Mucosa of rectum (tissue), 2 donors: ENCODE measurements at regions not wholly inside any gene's neighbourhood (a gene's known extent, or its start where the extent isn't known, plus 50 kb on each side); places are given as distances from the start of the nearest gene placed in this dataset.

Source experiments
- H3K27ac ChIP-seq, 2 donors: one replicate each; pipeline ENCODE4 v1.7.0; 2013; ENCODE audit warnings: inconsistent platforms in 2 of 2, low read depth in 2 of 2, low read length in 2 of 2
- H3K27me3 ChIP-seq, 2 donors: one replicate each; pipeline ENCODE4 v1.7.0; 2013; ENCODE audit warnings: low read length in 2 of 2; ENCODE audit not compliant: control insufficient read depth in 2 of 2, insufficient read depth in 2 of 2
- H3K36me3 ChIP-seq, 2 donors: one replicate each; pipeline ENCODE4 v1.7.0; 2013; ENCODE audit warnings: low read length in 2 of 2; ENCODE audit not compliant: control insufficient read depth in 2 of 2, insufficient read depth in 2 of 2
- H3K4me1 ChIP-seq, 2 donors: one replicate each; pipeline ENCODE4 v1.7.0; 2013; ENCODE audit warnings: low read length in 2 of 2, mild to moderate bottlenecking in 1 of 2; ENCODE audit not compliant: control insufficient read depth in 2 of 2, insufficient read depth in 2 of 2
- H3K4me3 ChIP-seq, 2 donors: one replicate each; pipeline ENCODE4 v1.7.0; 2013; ENCODE audit warnings: low read length in 2 of 2
- H3K9ac ChIP-seq, 2 donors: one replicate each; pipeline ENCODE4 v1.7.0; 2013; ENCODE audit warnings: low read length in 2 of 2, low read depth in 1 of 2, mild to moderate bottlenecking in 1 of 2
- H3K9me3 ChIP-seq, 2 donors: one replicate each; pipeline ENCODE4 v1.7.0; 2013; ENCODE audit warnings: low read length in 2 of 2; ENCODE audit not compliant: control insufficient read depth in 2 of 2
- donor health status: healthy.
- donor health status: Normal muscosa, but diverticular disease.

DNA sequence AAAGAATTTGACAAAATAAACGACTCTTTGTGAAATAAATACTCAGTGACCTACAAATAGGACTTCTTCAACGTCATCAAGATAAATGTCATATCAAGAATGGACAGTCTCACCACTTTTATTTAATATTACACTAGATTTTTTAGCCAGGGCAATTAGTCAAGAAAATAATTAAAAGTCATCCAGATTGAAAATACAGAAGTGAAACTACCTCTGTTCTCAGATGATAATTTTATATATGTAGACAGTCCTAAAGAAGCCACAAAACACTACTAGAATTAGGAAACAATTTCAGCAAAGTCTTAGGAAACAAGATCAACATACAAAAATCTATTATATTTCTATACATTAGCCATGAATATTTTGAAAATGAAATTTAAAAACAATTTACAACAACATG lies 689.6 kb upstream of the SEL1L start:
- Histone ChIP-seq H3K27ac (no peak overlapping the region), H3K9ac (no peak overlapping the region), H3K4me1 (no peaks in the 10 kb centered on the region), H3K27me3 (no peaks in the 10 kb centered on the region), H3K9me3 (peaks cover 0 to 2% of the 10 kb centered on the region in 2 donors), H3K36me3 (no peaks in the 10 kb centered on the region), H3K4me3 (no peak overlapping the region)

DNA sequence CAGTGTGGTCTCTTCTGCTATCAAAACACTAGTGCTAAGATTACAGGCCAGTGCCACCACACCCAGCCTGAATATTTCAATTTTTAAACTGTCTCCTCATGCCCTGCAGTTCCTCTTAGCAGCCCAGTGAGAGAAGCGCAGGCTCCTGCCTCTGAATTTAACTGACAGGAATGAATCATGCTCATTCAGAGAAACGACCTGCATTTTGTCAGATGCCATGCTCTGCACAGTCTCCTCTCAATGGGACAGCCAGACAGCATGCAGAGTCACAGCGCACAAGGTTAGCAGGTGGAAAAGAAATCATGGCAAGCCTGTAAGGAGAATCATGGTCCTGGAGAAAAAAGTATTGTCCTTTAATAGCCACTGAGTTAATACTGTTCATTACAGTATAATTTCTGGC lies 691.0 kb upstream of the SEL1L start:
- Histone ChIP-seq H3K9ac (no peak overlapping the region), H3K36me3 (no peaks in the 10 kb centered on the region), H3K9me3 (peaks cover 0 to 2% of the 10 kb centered on the region in 2 donors)

GRCh38 chr14:82230748-82231147 lies 697.1 kb upstream of the SEL1L start:
- H3K27ac ChIP-seq = no peak overlapping the region
- no peak overlapping the region for H3K9ac ChIP-seq
- H3K9me3 ChIP-seq = peaks cover 0 to 2% of the 10 kb centered on the region in 2 donors
- H3K4me1 ChIP-seq = no peaks in the 10 kb centered on the region
- H3K36me3 ChIP-seq = no peaks in the 10 kb centered on the region
- H3K27me3 ChIP-seq = no peaks in the 10 kb centered on the region
- no peak overlapping the region for H3K4me3 ChIP-seq

More for the DNA sequence above, 691.0 kb upstream of the SEL1L start:
- no peak overlapping the region for H3K27ac ChIP-seq
- no peaks in the 10 kb centered on the region for H3K4me1 ChIP-seq
- H3K4me3 ChIP-seq = no peak overlapping the region
- H3K27me3 ChIP-seq = no peaks in the 10 kb centered on the region

DNA sequence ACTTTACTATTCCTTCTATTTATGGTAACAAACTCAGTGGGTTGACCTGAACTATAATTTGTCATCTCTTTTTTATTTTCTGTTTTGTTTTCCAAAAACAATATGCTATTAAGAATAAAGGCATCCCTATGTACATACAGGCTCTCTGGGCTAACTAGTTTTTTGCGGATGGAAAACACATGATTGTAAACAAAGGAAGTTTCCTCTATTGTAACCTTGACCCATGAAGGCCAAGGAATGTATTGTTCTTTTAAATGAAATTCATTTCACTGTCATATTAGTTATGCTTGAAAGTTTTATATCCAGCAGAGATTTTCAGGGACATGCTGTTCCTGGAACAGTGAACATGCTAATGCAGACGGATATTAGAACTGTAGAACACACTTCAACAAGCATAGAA lies 705.0 kb upstream of the SEL1L start:
- no peak overlapping the region for H3K9ac ChIP-seq
- H3K9me3 ChIP-seq = no peaks in the 10 kb centered on the region
- H3K27ac ChIP-seq = no peak overlapping the region
- H3K4me3 ChIP-seq = no peak overlapping the region
- no peaks in the 10 kb centered on the region for H3K27me3 ChIP-seq
- no peaks in the 10 kb centered on the region for H3K4me1 ChIP-seq
- no peaks in the 10 kb centered on the region for H3K36me3 ChIP-seq

GRCh38 chr14:82239223-82239622 lies 705.6 kb upstream of the SEL1L start:
- Histone ChIP-seq H3K4me1 (no peaks in the 10 kb centered on the region), H3K27ac (no peak overlapping the region), H3K4me3 (no peak overlapping the region), H3K36me3 (no peaks in the 10 kb centered on the region), H3K27me3 (no peaks in the 10 kb centered on the region), H3K9ac (no peak overlapping the region), H3K9me3 (no peaks in the 10 kb centered on the region)

- Histone ChIP-seq H3K27ac (no peak overlapping the region), H3K36me3 (no peaks in the 10 kb centered on the region), H3K4me1 (no peaks in the 10 kb centered on the region), H3K27me3 (no peaks in the 10 kb centered on the region), H3K9ac (no peak overlapping the region), H3K4me3 (no peak overlapping the region), H3K9me3 (no peaks in the 10 kb centered on the region)
Observed at GRCh38 chr14:82244791-82245190, 711.1 kb upstream of the SEL1L start.

DNA sequence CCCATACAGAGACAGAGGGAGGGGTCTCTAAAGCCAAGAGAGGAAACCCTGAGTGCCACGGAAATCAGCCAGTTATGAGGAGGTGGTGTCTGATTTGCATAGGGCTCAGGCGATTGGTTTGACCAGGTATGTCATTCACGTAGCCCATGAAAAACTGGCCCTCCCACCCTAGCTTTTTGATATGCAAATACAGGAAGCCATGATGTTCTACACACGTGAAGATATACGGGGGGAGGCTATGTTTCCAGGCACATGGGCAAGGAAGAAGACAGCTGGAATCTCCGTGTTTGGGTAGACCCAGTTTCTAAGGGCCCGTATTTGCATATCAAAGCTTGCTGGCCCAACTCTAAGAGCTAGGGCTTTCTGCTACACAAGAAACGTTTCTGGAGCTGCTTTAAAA lies 717.8 kb upstream of the SEL1L start:
- Histone ChIP-seq H3K27ac (no peak overlapping the region), H3K9ac (no peak overlapping the region), H3K4me1 (no peaks in the 10 kb centered on the region), H3K36me3 (no peaks in the 10 kb centered on the region), H3K9me3 (no peaks in the 10 kb centered on the region), H3K4me3 (no peak overlapping the region), H3K27me3 (no peaks in the 10 kb centered on the region)

DNA sequence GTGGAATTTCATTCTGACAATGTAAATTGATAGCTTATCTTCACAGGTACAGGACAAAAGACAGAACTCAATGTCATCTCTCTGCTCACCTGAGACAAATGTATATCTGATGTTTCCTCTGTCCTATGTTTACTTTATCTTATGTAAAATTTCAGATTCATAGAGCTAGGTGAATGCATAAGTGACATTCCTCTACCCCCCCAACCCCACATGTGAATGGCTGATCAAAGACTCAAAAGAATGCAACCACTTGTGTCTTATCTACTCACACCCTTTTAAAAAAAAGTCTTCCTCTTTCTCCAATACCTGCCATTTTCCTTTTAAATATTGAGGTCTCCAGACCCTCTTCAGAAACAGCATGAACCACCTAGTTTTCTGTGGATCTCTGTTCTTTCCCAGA lies 736.6 kb upstream of the SEL1L start:
- no peaks in the 10 kb centered on the region for H3K4me1 ChIP-seq
- no peak overlapping the region for H3K4me3 ChIP-seq
- H3K36me3 ChIP-seq = no peaks in the 10 kb centered on the region
- no peaks in the 10 kb centered on the region for H3K9me3 ChIP-seq
- no peak overlapping the region for H3K9ac ChIP-seq
- H3K27me3 ChIP-seq = no peaks in the 10 kb centered on the region
- H3K27ac ChIP-seq = no peak overlapping the region

DNA sequence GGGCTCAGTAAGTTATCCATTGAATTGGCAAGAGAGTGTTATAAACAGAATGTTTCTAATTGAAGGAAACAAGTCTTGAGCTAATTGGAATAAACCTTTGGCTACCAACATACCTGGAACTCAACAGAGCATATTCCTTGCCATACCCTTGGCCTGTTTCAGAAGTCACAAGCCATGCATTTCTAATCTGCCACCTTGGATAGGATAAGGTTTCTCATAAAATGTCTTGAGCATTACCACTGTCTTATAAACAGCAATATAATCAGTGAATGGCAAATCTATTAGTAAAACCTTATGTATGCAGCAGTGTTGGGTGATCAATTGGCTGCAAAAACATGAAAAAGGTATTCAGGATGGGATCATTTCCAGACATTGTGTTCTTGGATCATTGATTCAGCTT lies 765.2 kb upstream of the SEL1L start:
- Histone ChIP-seq H3K9ac (no peak overlapping the region), H3K9me3 (peaks cover 0 to 8% of the 10 kb centered on the region in 2 donors), H3K36me3 (no peaks in the 10 kb centered on the region), H3K27ac (no peak overlapping the region), H3K27me3 (no peaks in the 10 kb centered on the region), H3K4me3 (no peak overlapping the region), H3K4me1 (no peaks in the 10 kb centered on the region)

GRCh38 chr14:82309199-82309598 lies 775.5 kb upstream of the SEL1L start:
- Histone ChIP-seq H3K27ac (no peak overlapping the region), H3K4me3 (no peak overlapping the region), H3K9me3 (peaks cover 0 to 3% of the 10 kb centered on the region in 2 donors), H3K9ac (no peak overlapping the region), H3K36me3 (no peaks in the 10 kb centered on the region), H3K4me1 (no peaks in the 10 kb centered on the region), H3K27me3 (no peaks in the 10 kb centered on the region)

DNA sequence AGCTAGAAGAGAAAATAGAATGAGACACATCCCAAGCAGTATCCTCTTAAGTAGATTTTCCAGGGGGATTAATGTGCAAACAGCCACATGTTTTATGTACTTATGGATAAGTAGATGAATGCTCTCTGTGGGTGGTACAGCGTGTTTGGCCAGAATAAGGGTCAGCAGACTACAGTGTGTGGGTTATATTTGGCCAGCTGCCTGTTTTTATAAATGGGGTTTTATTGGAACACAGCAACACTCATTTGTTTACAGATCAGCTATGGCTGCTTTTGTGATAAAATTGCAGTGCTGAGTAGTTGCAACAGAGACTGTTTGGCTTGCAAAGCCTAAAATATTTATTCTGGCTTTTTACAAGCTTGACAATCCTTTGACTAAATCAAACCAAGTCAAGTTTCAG lies 780.2 kb upstream of the SEL1L start:
- H3K4me3 ChIP-seq = no peak overlapping the region
- H3K27ac ChIP-seq = no peak overlapping the region
- no peaks in the 10 kb centered on the region for H3K36me3 ChIP-seq
- no peak overlapping the region for H3K9ac ChIP-seq
- H3K4me1 ChIP-seq = no peaks in the 10 kb centered on the region
- H3K9me3 ChIP-seq = peaks cover 0 to 3% of the 10 kb centered on the region in 2 donors
- no peaks in the 10 kb centered on the region for H3K27me3 ChIP-seq
